ENCODE measurements at regions not wholly inside any gene's neighbourhood (a gene's known extent, or its start where the extent isn't known, plus 50 kb on each side); places are given as distances from the start of the nearest gene placed in this dataset.

DNA sequence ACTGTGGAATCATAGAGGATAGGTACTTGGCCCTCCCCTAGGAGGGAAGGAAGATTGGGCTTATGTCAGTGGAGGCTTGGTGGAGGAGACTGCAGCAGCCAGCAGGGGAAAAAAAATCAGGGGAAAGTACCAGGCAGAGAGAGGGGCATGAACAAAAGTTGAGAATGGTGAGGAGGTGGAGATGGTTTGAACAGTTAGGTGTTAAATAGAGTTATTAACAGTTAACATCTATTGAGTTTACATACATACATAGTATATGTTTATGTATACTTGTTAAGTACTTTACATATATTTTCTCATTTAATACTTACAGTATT, 136.5 kb upstream of the HNRNPU start:
- TF ChIP-seq GATA2 (IDR thresholded peaks at IDR 0.05; ENCODE audit: low read depth, low read length) (no peak), GATA3 (IDR thresholded peaks at IDR 0.05; ENCODE audit: low read depth, low read length) (no peak)
